ENCODE measurements at regions not wholly inside any gene's neighbourhood (a gene's known extent, or its start where the extent isn't known, plus 50 kb on each side); places are given as distances from the start of the nearest gene placed in this dataset.

DNA sequence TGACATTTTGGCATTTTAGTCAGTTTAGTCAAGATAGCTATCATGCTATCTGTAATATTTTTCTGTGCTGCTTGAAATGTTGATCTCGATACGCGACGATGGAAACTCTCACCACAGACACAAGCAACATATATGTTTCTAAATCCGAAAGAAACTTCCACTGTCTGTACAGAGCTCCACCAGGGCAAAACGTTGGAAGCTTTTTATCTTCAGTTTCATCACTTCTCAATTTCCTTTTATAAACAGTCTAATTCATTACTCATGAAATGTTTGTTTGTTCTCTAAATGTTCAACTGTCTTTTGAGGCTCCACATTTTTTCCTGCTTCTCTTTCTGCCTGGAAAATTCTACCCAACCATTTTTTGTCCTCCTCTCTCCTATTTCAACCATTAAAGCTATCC lies 737.6 kb downstream of the SLC16A7 start:
- no peaks in the 10 kb centered on the region for H4K20me1 ChIP-seq (ENCODE audit: insufficient read depth)
- H3K9me2 ChIP-seq (ENCODE audit: insufficient read depth) = no peaks in the 10 kb centered on the region
- RAD21 ChIA-PET (ENCODE audit: low non-redundant PET in 1 of 2, low total read pairs in 2 of 2, uncharacterized antibody in 2 of 2, unreplicated experiment in 2 of 2) = no interaction called here
- no peaks in the 10 kb centered on the region for H3K36me3 ChIP-seq (ENCODE audit: control insufficient read depth in 1 of 2, insufficient read depth in 2 of 2, low read length in 2 of 2)
- peak overlapping the region; percentile 27 for H2AFZ ChIP-seq (ENCODE audit: low read depth, low read length, poor library complexity, severe bottlenecking)
- TF ChIP-seq YY1 (IDR thresholded peaks at IDR 0.05; ENCODE audit: extremely low read depth, insufficient replicate concordance, low read depth, low read length) = no peak
- TF ChIP-seq JUND (IDR thresholded peaks at IDR 0.05) = no peak
- TF ChIP-seq CBX3 (IDR thresholded peaks at IDR 0.05; ENCODE audit: low read depth) = no peak
- no peak for TF ChIP-seq SIN3A (IDR thresholded peaks at IDR 0.05; ENCODE audit: low read depth)
- TF ChIP-seq, protein P1, sequence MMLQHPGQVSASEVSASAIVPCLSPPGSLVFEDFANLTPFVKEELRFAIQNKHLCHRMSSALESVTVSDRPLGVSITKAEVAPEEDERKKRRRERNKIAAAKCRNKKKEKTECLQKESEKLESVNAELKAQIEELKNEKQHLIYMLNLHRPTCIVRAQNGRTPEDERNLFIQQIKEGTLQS (IDR thresholded peaks at IDR 0.05) = no peak
- TF ChIP-seq, protein P2, sequence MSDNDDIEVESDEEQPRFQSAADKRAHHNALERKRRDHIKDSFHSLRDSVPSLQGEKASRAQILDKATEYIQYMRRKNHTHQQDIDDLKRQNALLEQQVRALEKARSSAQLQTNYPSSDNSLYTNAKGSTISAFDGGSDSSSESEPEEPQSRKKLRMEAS (IDR thresholded peaks at IDR 0.05) = no peak
- no peak for TF ChIP-seq POLR2AphosphoS5 (IDR thresholded peaks at IDR 0.05; ENCODE audit: low read depth, low read length)
- TF ChIP-seq EZH2phosphoT487 (IDR thresholded peaks at IDR 0.05; ENCODE audit: borderline replicate concordance) = no peak
- TF ChIP-seq TCF7L2 (IDR thresholded peaks at IDR 0.05; ENCODE audit: borderline replicate concordance, extremely low read depth, insufficient read depth, insufficient read length) = no peak
- no peak for TF ChIP-seq ELF1 (IDR thresholded peaks at IDR 0.05; ENCODE audit: borderline replicate concordance, low read depth)
- no peak for TF ChIP-seq ZFX (IDR thresholded peaks at IDR 0.05)
- no peak for TF ChIP-seq SRF (IDR thresholded peaks at IDR 0.05; ENCODE audit: low read depth)
- TF ChIP-seq SP1 (IDR thresholded peaks at IDR 0.05; ENCODE audit: low read depth) = no peak
- no peak for DNase-seq (ENCODE audit: low read depth, low spot score)
- no peak for ATAC-seq
- intact Hi-C loops (cut with micrococcal nuclease) = no loop called here
- no peaks in the 10 kb centered on the region for H3K79me2 ChIP-seq (ENCODE audit: insufficient read depth, low read length)
- BruUV-seq (replicated peaks) = no TSS peak
- H3K9me3 ChIP-seq (ENCODE audit: control insufficient read depth in 1 of 2, insufficient read depth in 1 of 2, low read depth in 1 of 2, low read length in 2 of 2) = no peaks in the 10 kb centered on the region
- no peaks in the 10 kb centered on the region for H3K27me3 ChIP-seq (ENCODE audit: insufficient read depth, low read length)
- no peak overlapping the region for H3K4me3 ChIP-seq (replicated peaks in 1 of 2; ENCODE audit: low read depth in 1 of 2, low read length in 2 of 2)
- H3K4me1 ChIP-seq (ENCODE audit: control insufficient read depth in 1 of 2, insufficient read depth in 2 of 2, low read length in 2 of 2) = peaks cover 0 to 8% of the 10 kb centered on the region in 2 experiments; a peak in 1 of 4 replicates
- no peak overlapping the region for H3K27ac ChIP-seq (ENCODE audit: low read depth, low read length)
- H3K4me2 ChIP-seq (ENCODE audit: low read length) = no peak overlapping the region
- H3K9ac ChIP-seq (ENCODE audit: low read length) = no peak overlapping the region
- POLR2A ChIA-PET = interaction anchor here (1.5 kb wide), 1 partner anchor 10 kb away, joined by 3 read pairs; no protein-coding TSS in a partner anchor
- CTCF ChIA-PET = no interaction called here
